Endothelial cell of umbilical vein (primary cell): ENCODE measurements at regions not wholly inside any gene's neighbourhood (a gene's known extent, or its start where the extent isn't known, plus 50 kb on each side); places are given as distances from the start of the nearest gene placed in this dataset.

Source experiments
- BruUV-seq: library from RNA; stranded (reverse); fragments of 400-500 nt; replicated peaks from 2 replicates; lab custom pipeline; 2021; lab: Mats Ljungman, UMichigan
- CTCF ChIA-PET: fragments of 300-600, 350-600 bp; sonication (Branson Sonifier 250); formaldehyde crosslinking; loops from one replicate; lab custom pipeline; 2021; ENCODE audit warnings: antibody characterized with exemption, inconsistent platforms; lab: Charles Lee
- POLR2A ChIA-PET: fragments of 300-600, 350-600 bp; sonication (Branson Sonifier 250); formaldehyde crosslinking; loops from one replicate; lab custom pipeline; 2021; ENCODE audit warnings: antibody characterized with exemption, inconsistent platforms; lab: Charles Lee
- DNase-seq: peaks from one replicate; pipeline ENCODE4 v3.0.0-alpha.2; 2011; ENCODE audit warnings: low read depth, low spot score
- FAIRE-seq: peaks from 2 replicates; lab custom pipeline; 2011; peaks lifted over from hg19 to GRCh38; lab: Jason Lieb, UNC
- H2AFZ ChIP-seq: 2 replicates; pipeline ENCODE4 v1.6.0; 2012; ENCODE audit warnings: low read depth, low read length, control low read depth, inconsistent platforms
- H3K27ac ChIP-seq: 2 replicates; pipeline ENCODE4 v1.5.1; 2011; ENCODE audit warnings: low read depth, mild to moderate bottlenecking, control low read depth, low read length, moderate library complexity; ENCODE audit not compliant: insufficient read depth
- H3K27me3 ChIP-seq, 2 experiments: 2 replicates each; pipeline versions ENCODE4 v1.6.0 to v1.6.1; 2011; ENCODE audit warnings: low read length in 2 of 2, mixed read lengths in 1 of 2; ENCODE audit not compliant: control insufficient read depth in 2 of 2, insufficient read depth in 2 of 2
- H3K36me3 ChIP-seq, 2 experiments: 2 replicates in 1 of 2; 3 replicates in 1 of 2; pipeline ENCODE4 v1.5.1; 2011; ENCODE audit warnings: low read length in 2 of 2, mild to moderate bottlenecking in 1 of 2, moderate library complexity in 1 of 2; ENCODE audit not compliant: control insufficient read depth in 2 of 2, insufficient read depth in 2 of 2; ENCODE audit errors: extremely low read depth in 1 of 2
- H3K4me1 ChIP-seq: 3 replicates; pipeline ENCODE4 v1.5.1; 2011; ENCODE audit warnings: mild to moderate bottlenecking, low read length; ENCODE audit not compliant: control insufficient read depth, insufficient read depth; ENCODE audit errors: extremely low read depth
- H3K4me2 ChIP-seq: 2 replicates; pipeline ENCODE4 v1.6.1; 2011; ENCODE audit warnings: low read length, control low read depth, mixed read lengths; ENCODE audit not compliant: insufficient read depth
- H3K4me3 ChIP-seq, 3 experiments: fragments of 200-600 bp in 1 of 3; sonication (generic), shearing (Covaris generic) in 1 of 3; replicated peaks in 1 of 3; 2 replicates each; pipeline ENCODE4 v1.5.1; 2011 to 2016; ENCODE audit warnings: control low read depth in 3 of 3, low read length in 3 of 3, mild to moderate bottlenecking in 2 of 3, inconsistent platforms in 1 of 3, low read depth in 1 of 3, moderate library complexity in 1 of 3; ENCODE audit not compliant: insufficient read depth in 1 of 3
- H3K79me2 ChIP-seq: 2 replicates; pipeline ENCODE4 v1.6.0; 2012; ENCODE audit warnings: low read length, inconsistent platforms; ENCODE audit not compliant: control insufficient read depth, insufficient read depth
- H3K9ac ChIP-seq: replicated peaks from 2 replicates; pipeline ENCODE3; 2011; ENCODE audit warnings: low read length, control low read depth; ENCODE audit not compliant: insufficient read depth; ENCODE audit errors: extremely low read depth
- H3K9me1 ChIP-seq: replicated peaks from 3 replicates; pipeline ENCODE4 v1.6.0; 2011; ENCODE audit warnings: mild to moderate bottlenecking, low read length; ENCODE audit not compliant: control insufficient read depth, insufficient read depth; ENCODE audit errors: extremely low read depth
- H3K9me3 ChIP-seq: replicated peaks from 2 replicates; pipeline ENCODE4 v1.5.1; 2012; ENCODE audit warnings: low read length, inconsistent platforms; ENCODE audit not compliant: control insufficient read depth, insufficient read depth
- H4K20me1 ChIP-seq: replicated peaks from 2 replicates; pipeline ENCODE3; 2011; ENCODE audit warnings: mild to moderate bottlenecking, low read length; ENCODE audit not compliant: control insufficient read depth, insufficient read depth; ENCODE audit errors: extremely low read depth
- CTCF ChIP-seq, 2 donors: IDR thresholded peaks; 1 replicate in 1 of 2; 2 replicates in 1 of 2; pipeline ENCODE4 v1.5.1; 2011; ENCODE audit warnings: low read length in 2 of 2, mild to moderate bottlenecking in 2 of 2, moderate library complexity in 2 of 2, control low read depth in 1 of 2, inconsistent platforms in 1 of 2, low read depth in 1 of 2; ENCODE audit not compliant: insufficient read depth in 1 of 2; ENCODE audit errors: extremely low read depth in 1 of 2
- EZH2 ChIP-seq: IDR thresholded peaks from 2 replicates; pipeline ENCODE4 v1.6.1; 2012; ENCODE audit warnings: borderline replicate concordance, low read depth, mild to moderate bottlenecking, moderate library complexity, low read length, inconsistent platforms; ENCODE audit not compliant: severe bottlenecking
- FOS ChIP-seq: IDR thresholded peaks from 2 replicates; pipeline ENCODE4 v1.6.1; 2011; ENCODE audit warnings: mild to moderate bottlenecking, low read length, moderate library complexity, borderline replicate concordance; ENCODE audit not compliant: insufficient read depth
- GATA2 ChIP-seq: IDR thresholded peaks from 2 replicates; pipeline ENCODE4 v1.7.0; 2011; ENCODE audit warnings: low read depth, mild to moderate bottlenecking, moderate library complexity, mixed read lengths, low read length; ENCODE audit not compliant: insufficient read length, insufficient read depth
- JUN ChIP-seq: IDR thresholded peaks from 2 replicates; pipeline ENCODE4 v1.6.1; 2011; ENCODE audit warnings: borderline replicate concordance, low read depth; ENCODE audit not compliant: insufficient read length, insufficient read depth
- MYC ChIP-seq: IDR thresholded peaks from one replicate; pipeline ENCODE4 v1.6.1; 2011; ENCODE audit warnings: mild to moderate bottlenecking, low read depth, low read length
- POLR2A ChIP-seq: IDR thresholded peaks from 2 replicates; pipeline ENCODE4 v1.6.1; 2012; ENCODE audit warnings: low read depth, mild to moderate bottlenecking, control low read depth, low read length
- POLR2AphosphoS5 ChIP-seq: IDR thresholded peaks from 2 replicates; pipeline ENCODE4 v1.6.1; 2012; ENCODE audit warnings: low read depth, mild to moderate bottlenecking, control low read depth, low read length, moderate library complexity; ENCODE audit not compliant: insufficient read depth
- dilution Hi-C: fragments of 300-500 bp; cut with MboI; formaldehyde crosslinking; loops from one replicate; pipeline ENCODE4 v1.15.0; 2019; ENCODE audit warnings: low sequenced_read_pairs; ENCODE audit not compliant: extremely low pct_ligation_motif_present
- intact Hi-C: fragments of 100-400 bp; cut with micrococcal nuclease; formaldehyde crosslinking; loops from one replicate; pipeline ENCODE4 v1.10.0; 2022
- TF ChIP-seq, protein P1 (sequence below): IDR thresholded peaks from 2 replicates; pipeline ENCODE4 v1.6.1; 2011; ENCODE audit not compliant: insufficient read depth, insufficient read length

DNA sequence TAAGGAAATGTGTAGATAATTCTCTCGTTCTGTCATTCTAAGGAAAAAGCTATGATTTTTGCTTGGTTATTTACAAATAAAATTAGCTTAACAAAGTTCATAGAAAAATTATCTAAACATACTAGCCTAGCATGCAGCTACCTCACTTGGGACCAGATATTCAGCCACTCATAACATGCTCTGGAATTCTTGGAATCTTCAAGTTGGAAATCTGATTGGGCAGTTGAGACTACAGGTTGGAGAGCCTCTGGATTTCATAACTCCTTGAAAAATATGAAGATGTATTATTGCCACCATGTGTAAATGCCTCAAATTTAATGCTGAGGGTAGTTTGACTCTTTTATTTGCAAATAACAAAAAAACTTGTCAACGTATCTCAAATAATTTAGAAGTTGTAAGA is 132.2 kb upstream of the GULP1 start:
- H3K36me3 ChIP-seq, result no peaks in the 10 kb centered on the region
- H3K9ac ChIP-seq, result no peak overlapping the region
- FAIRE-seq (no peak), DNase-seq (no peak)
- H3K9me1 ChIP-seq, result no peaks in the 10 kb centered on the region
- H3K4me2 ChIP-seq, result no peak overlapping the region
- H3K27ac ChIP-seq, result no peak overlapping the region
- H3K4me1 ChIP-seq, result no peaks in the 10 kb centered on the region
- intact Hi-C loops, result no loop called here
- no peak overlapping the region for H3K4me3 ChIP-seq
- POLR2A ChIA-PET, result interaction anchor here (0.5 kb wide), 1 partner anchor 82 kb away, joined by 3 read pairs; no protein-coding TSS in a partner anchor
- dilution Hi-C loops, result no loop called here
- no peaks in the 10 kb centered on the region for H3K9me3 ChIP-seq
- no peak overlapping the region for H2AFZ ChIP-seq
- no peaks in the 10 kb centered on the region for H3K27me3 ChIP-seq
- H4K20me1 ChIP-seq, result no peaks in the 10 kb centered on the region
- TF ChIP-seq FOS, result no peak
- no peak for TF ChIP-seq JUN
- H3K79me2 ChIP-seq, result no peaks in the 10 kb centered on the region
- CTCF ChIA-PET, result interaction anchor here (1.3 kb wide), 1 partner anchor 578 kb away, joined by 3 read pairs; no protein-coding TSS in a partner anchor
- no TSS peak for BruUV-seq

- dilution Hi-C loops (no loop called here), intact Hi-C loops (no loop called here)
- Histone ChIP-seq H3K27ac (no peak overlapping the region), H4K20me1 (no peaks in the 10 kb centered on the region), H3K4me3 (no peak overlapping the region), H3K36me3 (no peaks in the 10 kb centered on the region), H3K27me3 (no peaks in the 10 kb centered on the region), H3K9ac (no peak overlapping the region), H2AFZ (no peak overlapping the region), H3K9me1 (no peaks in the 10 kb centered on the region), H3K79me2 (no peaks in the 10 kb centered on the region), H3K4me1 (no peaks in the 10 kb centered on the region), H3K9me3 (no peaks in the 10 kb centered on the region), H3K4me2 (no peak overlapping the region)
- no TSS peak for BruUV-seq
- no peak for DNase-seq
- ChIA-PET CTCF (no interaction called here), POLR2A (no interaction called here)
- TF ChIP-seq MYC (no peak), GATA2 (no peak), POLR2A (no peak), JUN (no peak), FOS (no peak), POLR2AphosphoS5 (no peak), CTCF (IDR thresholded peaks at IDR 0.05; ENCODE audit: extremely low read depth in 1 of 2, insufficient read depth in 1 of 2, low read depth in 1 of 2, low read length in 2 of 2) (no peak), EZH2 (no peak)
- TF ChIP-seq, protein P1, sequence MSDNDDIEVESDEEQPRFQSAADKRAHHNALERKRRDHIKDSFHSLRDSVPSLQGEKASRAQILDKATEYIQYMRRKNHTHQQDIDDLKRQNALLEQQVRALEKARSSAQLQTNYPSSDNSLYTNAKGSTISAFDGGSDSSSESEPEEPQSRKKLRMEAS, result no peak
- no peak for FAIRE-seq
Observed at GRCh38 chr2:188170356-188170755, 121.3 kb upstream of the GULP1 start.
